CD1c-positive myeloid dendritic cell (primary cell): ENCODE measurements at regions not wholly inside any gene's neighbourhood (a gene's known extent, or its start where the extent isn't known, plus 50 kb on each side); places are given as distances from the start of the nearest gene placed in this dataset.
"Not testable (repeated sequence)": the region's sequence is repeated elsewhere in the genome, so short reads cannot be mapped to it uniquely, and the experiment has no call there.

Source experiments
- DNase-seq: peaks from one replicate; pipeline ENCODE4 v3.0.0-alpha.2; 2016; ENCODE audit errors: extremely low spot score

- DNase-seq, result peak; percentile 0
These were observed 83.2 kb downstream of the POTEB3 start for GRCh38 chr15:21357056-21357455.

GRCh38 chr15:21355944-21356343 is 84.4 kb downstream of the POTEB3 start:
- DNase-seq, result not testable (repeated sequence)

GRCh38 chr15:21354597-21354996 is 85.7 kb downstream of the POTEB3 start:
- DNase-seq, result not testable (repeated sequence)

GRCh38 chr15:21352670-21353318 is 87.5 kb downstream of the POTEB3 start:
- not testable (repeated sequence) for DNase-seq

- peak; percentile 1 for DNase-seq
These were observed 95.3 kb downstream of the POTEB3 start for GRCh38 chr15:21344960-21345359.

- DNase-seq, result not testable (repeated sequence)
These were observed 95.8 kb downstream of the POTEB3 start for GRCh38 chr15:21344500-21344899.

- DNase-seq, result not testable (repeated sequence)
These were observed 103.3 kb downstream of the POTEB3 start for GRCh38 chr15:21337028-21337427.

- DNase-seq, result not testable (repeated sequence)
These were observed 115.4 kb downstream of the POTEB3 start for GRCh38 chr15:21324720-21325460.

GRCh38 chr15:21284353-21284752 is 155.9 kb downstream of the POTEB3 start:
- DNase-seq, result not testable (repeated sequence)

- DNase-seq, result not testable (repeated sequence)
These were observed 157.1 kb downstream of the POTEB3 start for GRCh38 chr15:21283210-21283609.

GRCh38 chr15:21280272-21280671 is 160.0 kb downstream of the POTEB3 start:
- DNase-seq, result not testable (repeated sequence)

GRCh38 chr15:21272176-21272982 is 167.9 kb downstream of the POTEB3 start:
- DNase-seq, result peak; percentile 63

- DNase-seq, result peak; percentile 48
These were observed 168.7 kb downstream of the POTEB3 start for GRCh38 chr15:21271566-21271965.

- DNase-seq, result peak; percentile 1
These were observed 169.8 kb downstream of the POTEB3 start for GRCh38 chr15:21270474-21270873.

GRCh38 chr15:21269673-21270072 is 170.6 kb downstream of the POTEB3 start:
- DNase-seq, result not testable (repeated sequence)

- no peak for DNase-seq
These were observed 171.2 kb downstream of the POTEB3 start for GRCh38 chr15:21269121-21269520.

GRCh38 chr15:21268436-21268940 is 171.8 kb downstream of the POTEB3 start:
- peak; percentile 34 for DNase-seq

- peak; percentile 13 for DNase-seq
These were observed 172.5 kb downstream of the POTEB3 start for GRCh38 chr15:21267671-21268395.

GRCh38 chr15:21267226-21267625 is 173.1 kb downstream of the POTEB3 start:
- peak; percentile 76 for DNase-seq

- DNase-seq, result peak; percentile 82
These were observed 174.7 kb downstream of the POTEB3 start for GRCh38 chr15:21265628-21266027.

- peak; percentile 29 for DNase-seq
These were observed 177.4 kb downstream of the POTEB3 start for GRCh38 chr15:21262851-21263425.
